Small intestine (tissue), 7 donors: ENCODE measurements at regions not wholly inside any gene's neighbourhood (a gene's known extent, or its start where the extent isn't known, plus 50 kb on each side); places are given as distances from the start of the nearest gene placed in this dataset.

Experiments
- DNase-seq, 2 donors: peaks; one replicate each; pipeline versions ENCODE4 v3.0.0 to v3.0.0-alpha.2; 2013
- FAIRE-seq: peaks from 2 replicates; lab custom pipeline; 2012; peaks lifted over from hg19 to GRCh38; lab: Jason Lieb, UNC
- H3K27ac ChIP-seq, 3 donors: one replicate each; pipeline ENCODE4 v1.5.1; 2013; ENCODE audit warnings: low read length in 2 of 3, mild to moderate bottlenecking in 2 of 3, control low read depth in 1 of 3, inconsistent platforms in 1 of 3, low read depth in 1 of 3, moderate library complexity in 1 of 3
- H3K27me3 ChIP-seq, 3 donors: one replicate each; pipeline ENCODE4 v1.6.1; 2013; ENCODE audit warnings: low read length in 3 of 3, inconsistent platforms in 1 of 3; ENCODE audit not compliant: control insufficient read depth in 3 of 3, insufficient read depth in 3 of 3
- H3K36me3 ChIP-seq, 3 donors: one replicate each; pipeline ENCODE4 v1.6.1; 2013; ENCODE audit warnings: low read length in 3 of 3, inconsistent platforms in 1 of 3, low read depth in 1 of 3, mild to moderate bottlenecking in 1 of 3, moderate library complexity in 1 of 3; ENCODE audit not compliant: control insufficient read depth in 3 of 3, insufficient read depth in 2 of 3
- H3K4me1 ChIP-seq, 3 donors: one replicate each; pipeline ENCODE4 v1.6.1; 2013; ENCODE audit warnings: low read length in 2 of 3, inconsistent platforms in 1 of 3, low read depth in 1 of 3, mild to moderate bottlenecking in 1 of 3, moderate library complexity in 1 of 3; ENCODE audit not compliant: control insufficient read depth in 3 of 3, insufficient read depth in 2 of 3
- H3K4me3 ChIP-seq, 3 donors: one replicate each; pipeline ENCODE4 v1.5.1; 2013; ENCODE audit warnings: low read length in 3 of 3, control low read depth in 1 of 3, inconsistent platforms in 1 of 3, low read depth in 1 of 3, mild to moderate bottlenecking in 1 of 3, moderate library complexity in 1 of 3
- H3K9me3 ChIP-seq, 2 donors: one replicate each; pipeline ENCODE4 v1.6.1; 2013; ENCODE audit warnings: low read depth in 1 of 2, low read length in 1 of 2; ENCODE audit not compliant: control insufficient read depth in 2 of 2, insufficient read depth in 1 of 2
- WGBS, 3 donors: extraction: QIAGEN DNeasy Blood & Tissue Kit; methylation state at CpG; one replicate each; pipeline ENCODE4 v1.1.7; 2013; 5-methylcytosine and 5-hydroxymethylcytosine counted together
- donor health status: healthy with polysubstance abuse.
- donor health status: control.
- donor health status: control.
- donor health status: Bipolar disorder and iron deficiency.
- donor health status: healthy.

- Histone ChIP-seq H3K4me1 (peaks cover 0 to 16% (median 0%) of the 10 kb centered on the region in 3 donors), H3K36me3 (no peaks in the 10 kb centered on the region), H3K4me3 (no peak overlapping the region), H3K9me3 (peaks cover 0 to 9% of the 10 kb centered on the region in 2 donors), H3K27ac (no peak overlapping the region), H3K27me3 (no peaks in the 10 kb centered on the region)
- DNase-seq, result peak in 1 of 2 donors; percentile 93
- WGBS, 3 donors, result 35 to 78% (median 39%) methylated on average over 7 of the region's 7 CpGs
- FAIRE-seq, result no peak
Measured at GRCh38 chr3:89697321-89697916, 590.0 kb downstream of the EPHA3 start.

- Histone ChIP-seq H3K36me3 (no peaks in the 10 kb centered on the region), H3K27ac (no peak overlapping the region), H3K9me3 (peaks cover 0 to 9% of the 10 kb centered on the region in 2 donors), H3K4me1 (peaks cover 0 to 16% (median 0%) of the 10 kb centered on the region in 3 donors), H3K4me3 (no peak overlapping the region), H3K27me3 (no peaks in the 10 kb centered on the region)
- FAIRE-seq, result no peak
- DNase-seq, result no peak
- 85 to 92% (median 86%) methylated on average over 3 of the region's 3 CpGs for WGBS, 3 donors
Measured at GRCh38 chr3:89698208-89698830, 590.9 kb downstream of the EPHA3 start.

GRCh38 chr3:89699229-89699628, 591.8 kb downstream of the EPHA3 start:
- Histone ChIP-seq H3K4me1 (peaks cover 0 to 16% (median 0%) of the 10 kb centered on the region in 3 donors), H3K36me3 (no peaks in the 10 kb centered on the region), H3K4me3 (no peak overlapping the region), H3K9me3 (peaks cover 0 to 9% of the 10 kb centered on the region in 2 donors), H3K27me3 (no peaks in the 10 kb centered on the region), H3K27ac (no peak overlapping the region)
- DNase-seq, result peak in 1 of 2 donors; percentile 87
- no peak for FAIRE-seq
- 17 to 74% (median 48%) methylated on average over 4 of the region's 4 CpGs for WGBS, 3 donors

- WGBS, 3 donors, result 33 to 76% (median 41%) methylated on average over 1 of the region's 1 CpG
- Histone ChIP-seq H3K27me3 (no peaks in the 10 kb centered on the region), H3K36me3 (no peaks in the 10 kb centered on the region), H3K4me3 (no peak overlapping the region), H3K27ac (no peak overlapping the region), H3K4me1 (peaks cover 0 to 16% (median 0%) of the 10 kb centered on the region in 3 donors), H3K9me3 (peaks cover 0 to 9% of the 10 kb centered on the region in 2 donors)
- DNase-seq (peak in 1 of 2 donors; percentile 41), FAIRE-seq (no peak)
Measured at GRCh38 chr3:89699771-89700170, 592.4 kb downstream of the EPHA3 start.

- Histone ChIP-seq H3K9me3 (peaks cover 0 to 11% of the 10 kb centered on the region in 2 donors), H3K27ac (no peak overlapping the region), H3K4me1 (peaks cover 0 to 16% (median 0%) of the 10 kb centered on the region in 3 donors), H3K36me3 (no peaks in the 10 kb centered on the region), H3K4me3 (no peak overlapping the region), H3K27me3 (no peaks in the 10 kb centered on the region)
- FAIRE-seq, result no peak
- no peak for DNase-seq
- 78 to 96% (median 84%) methylated on average over 5 of the region's 5 CpGs for WGBS, 3 donors
Measured at GRCh38 chr3:89702404-89702803, 595.0 kb downstream of the EPHA3 start.

- DNase-seq (peak in 1 of 2 donors; percentile 66), FAIRE-seq (no peak)
- Histone ChIP-seq H3K27ac (no peak overlapping the region), H3K36me3 (no peaks in the 10 kb centered on the region), H3K4me3 (no peak overlapping the region), H3K9me3 (peaks cover 0 to 4% of the 10 kb centered on the region in 2 donors), H3K27me3 (no peaks in the 10 kb centered on the region), H3K4me1 (no peaks in the 10 kb centered on the region)
- 18 to 79% (median 37%) methylated on average over 3 of the region's 3 CpGs for WGBS, 3 donors
Measured at GRCh38 chr3:89713196-89713595, 605.8 kb downstream of the EPHA3 start.

GRCh38 chr3:89714237-89714636, 606.8 kb downstream of the EPHA3 start:
- no peaks in the 10 kb centered on the region for H3K36me3 ChIP-seq
- no peak overlapping the region for H3K4me3 ChIP-seq
- no peaks in the 10 kb centered on the region for H3K27me3 ChIP-seq
- DNase-seq (no peak), FAIRE-seq (no peak)
- H3K9me3 ChIP-seq, result peaks cover 0 to 4% of the 10 kb centered on the region in 2 donors
- H3K27ac ChIP-seq, result no peak overlapping the region
- no peaks in the 10 kb centered on the region for H3K4me1 ChIP-seq
- WGBS, 3 donors, result 35 to 43% (median 39%) methylated on average over 1 of the region's 1 CpG

- no peaks in the 10 kb centered on the region for H3K36me3 ChIP-seq
- H3K27me3 ChIP-seq, result no peaks in the 10 kb centered on the region
- H3K4me3 ChIP-seq, result no peak overlapping the region
- no peaks in the 10 kb centered on the region for H3K9me3 ChIP-seq
- FAIRE-seq (no peak), DNase-seq (no peak)
- WGBS, 3 donors, result 47 to 70% (median 67%) methylated on average over 1 of the region's 1 CpG
- H3K4me1 ChIP-seq, result no peaks in the 10 kb centered on the region
- peak overlapping the region in 1 of 3 donors; percentile 54 for H3K27ac ChIP-seq
Measured at GRCh38 chr3:89740080-89740880, 632.9 kb downstream of the EPHA3 start.
